AG04450 (cell line): ENCODE measurements at regions not wholly inside any gene's neighbourhood (a gene's known extent, or its start where the extent isn't known, plus 50 kb on each side); places are given as distances from the start of the nearest gene placed in this dataset.

ENCODE experiments used
- CTCF ChIA-PET: fragments of 300-600, 350-600 bp; formaldehyde crosslinking; extraction: SDS; loops from one replicate; lab custom pipeline; 2022; ENCODE audit warnings: antibody characterized with exemption, inconsistent platforms; lab: Charles Lee
- POLR2A ChIA-PET: fragments of 350-600 bp; formaldehyde crosslinking; extraction: SDS; loops from one replicate; lab custom pipeline; 2021; ENCODE audit warnings: antibody characterized with exemption, inconsistent platforms; lab: Yijun Ruan, JAX
- DNase-seq: peaks from one replicate; pipeline ENCODE4 v3.0.0-alpha.2; 2011; ENCODE audit warnings: low read depth, low spot score
- H3K27ac ChIP-seq: one replicate; pipeline ENCODE4 v1.5.1; 2012; ENCODE audit warnings: low read depth, low read length, control low read depth
- H3K27me3 ChIP-seq: one replicate; pipeline ENCODE4 v1.6.0; 2012; ENCODE audit warnings: low read length; ENCODE audit not compliant: control insufficient read depth, insufficient read depth
- H3K4me3 ChIP-seq: 2 replicates; pipeline ENCODE4 v1.5.1; 2011; ENCODE audit warnings: mild to moderate bottlenecking, low read depth, low read length, control low read depth
- H3K9me3 ChIP-seq: 2 replicates; pipeline ENCODE4 v1.5.1; 2012; ENCODE audit warnings: low read length; ENCODE audit not compliant: control insufficient read depth, insufficient read depth
- TF ChIP-seq, protein P1 (sequence below): IDR thresholded peaks from 2 replicates; pipeline ENCODE4 v1.5.1; 2011; ENCODE audit warnings: low read depth, low read length, control low read depth, inconsistent platforms

DNA sequence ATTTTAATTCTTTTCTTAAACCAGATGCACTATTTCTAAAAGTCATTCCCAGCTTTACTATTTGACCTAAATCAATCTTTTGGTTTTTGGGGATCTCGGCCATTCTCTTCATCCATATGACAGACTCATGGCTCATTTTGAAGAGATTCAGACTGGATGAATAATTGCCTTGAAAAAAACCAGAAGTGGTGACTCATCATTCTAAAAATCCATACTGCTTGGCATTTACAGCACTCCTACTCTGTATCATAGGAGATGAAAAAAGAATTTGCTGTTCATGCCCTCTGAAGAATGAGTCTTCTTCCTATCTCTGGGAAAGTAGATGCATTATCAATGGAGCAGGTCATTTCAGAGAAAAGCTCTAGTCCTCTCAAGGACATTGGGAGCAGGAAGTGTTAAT, 220.5 kb upstream of the RPS6KA3 start:
- H3K4me3 ChIP-seq: no peak overlapping the region
- ChIA-PET POLR2A (no interaction called here), CTCF (no interaction called here)
- H3K27ac ChIP-seq: no peak overlapping the region
- no peaks in the 10 kb centered on the region for H3K9me3 ChIP-seq
- DNase-seq: no peak
- no peaks in the 10 kb centered on the region for H3K27me3 ChIP-seq
- TF ChIP-seq, protein P1, sequence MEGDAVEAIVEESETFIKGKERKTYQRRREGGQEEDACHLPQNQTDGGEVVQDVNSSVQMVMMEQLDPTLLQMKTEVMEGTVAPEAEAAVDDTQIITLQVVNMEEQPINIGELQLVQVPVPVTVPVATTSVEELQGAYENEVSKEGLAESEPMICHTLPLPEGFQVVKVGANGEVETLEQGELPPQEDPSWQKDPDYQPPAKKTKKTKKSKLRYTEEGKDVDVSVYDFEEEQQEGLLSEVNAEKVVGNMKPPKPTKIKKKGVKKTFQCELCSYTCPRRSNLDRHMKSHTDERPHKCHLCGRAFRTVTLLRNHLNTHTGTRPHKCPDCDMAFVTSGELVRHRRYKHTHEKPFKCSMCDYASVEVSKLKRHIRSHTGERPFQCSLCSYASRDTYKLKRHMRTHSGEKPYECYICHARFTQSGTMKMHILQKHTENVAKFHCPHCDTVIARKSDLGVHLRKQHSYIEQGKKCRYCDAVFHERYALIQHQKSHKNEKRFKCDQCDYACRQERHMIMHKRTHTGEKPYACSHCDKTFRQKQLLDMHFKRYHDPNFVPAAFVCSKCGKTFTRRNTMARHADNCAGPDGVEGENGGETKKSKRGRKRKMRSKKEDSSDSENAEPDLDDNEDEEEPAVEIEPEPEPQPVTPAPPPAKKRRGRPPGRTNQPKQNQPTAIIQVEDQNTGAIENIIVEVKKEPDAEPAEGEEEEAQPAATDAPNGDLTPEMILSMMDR: no peak

DNA sequence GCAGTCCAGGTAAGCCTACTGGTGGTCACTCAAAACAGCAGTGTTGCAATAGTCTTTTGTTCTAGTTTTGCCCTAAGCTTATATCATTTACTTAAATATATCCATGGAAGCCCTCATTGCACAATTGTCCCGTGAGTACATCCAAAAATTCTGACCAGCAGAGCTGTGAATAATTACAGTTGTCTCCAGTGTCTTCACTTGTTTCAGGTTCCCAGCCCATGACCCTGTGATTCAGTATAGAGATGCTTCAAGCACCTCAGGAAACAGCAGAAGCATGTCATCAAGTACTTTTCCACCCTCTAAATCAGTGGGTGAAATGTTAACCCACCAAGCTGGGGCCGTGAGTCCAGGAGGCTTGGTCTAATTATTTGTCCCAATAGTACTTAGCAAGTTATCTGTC, 214.9 kb upstream of the RPS6KA3 start:
- no peak for DNase-seq
- CTCF ChIA-PET: no interaction called here
- TF ChIP-seq, protein P1: no peak

DNA sequence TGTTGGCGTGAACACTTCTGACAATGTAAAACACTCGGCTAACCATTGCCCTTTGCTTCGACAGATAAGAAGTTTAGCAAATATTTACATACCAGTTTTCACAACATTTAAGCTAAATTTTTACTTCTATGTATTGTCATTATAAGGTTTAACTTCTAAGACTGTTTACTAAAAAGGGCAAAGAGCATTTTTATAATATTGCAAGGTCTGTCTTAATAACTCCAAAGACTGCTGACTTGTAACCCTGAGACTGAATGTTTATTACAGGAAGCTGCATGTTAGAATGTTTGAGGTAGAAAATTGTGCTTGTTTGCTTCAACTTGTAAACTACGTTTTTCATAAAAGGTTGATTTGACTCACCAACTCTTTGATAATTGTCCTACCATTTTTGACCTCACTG, 213.2 kb upstream of the RPS6KA3 start:
- Histone ChIP-seq H3K4me3 (no peak overlapping the region), H3K27ac (no peak overlapping the region), H3K27me3 (no peaks in the 10 kb centered on the region), H3K9me3 (no peaks in the 10 kb centered on the region)
- CTCF ChIA-PET: no interaction called here
- TF ChIP-seq, protein P1: no peak
- DNase-seq: no peak
- POLR2A ChIA-PET: no interaction called here

More for the DNA sequence above, 214.9 kb upstream of the RPS6KA3 start:
- H3K27ac ChIP-seq: no peak overlapping the region
- no peaks in the 10 kb centered on the region for H3K9me3 ChIP-seq
- no peaks in the 10 kb centered on the region for H3K27me3 ChIP-seq
- POLR2A ChIA-PET: no interaction called here
- H3K4me3 ChIP-seq: no peak overlapping the region

DNA sequence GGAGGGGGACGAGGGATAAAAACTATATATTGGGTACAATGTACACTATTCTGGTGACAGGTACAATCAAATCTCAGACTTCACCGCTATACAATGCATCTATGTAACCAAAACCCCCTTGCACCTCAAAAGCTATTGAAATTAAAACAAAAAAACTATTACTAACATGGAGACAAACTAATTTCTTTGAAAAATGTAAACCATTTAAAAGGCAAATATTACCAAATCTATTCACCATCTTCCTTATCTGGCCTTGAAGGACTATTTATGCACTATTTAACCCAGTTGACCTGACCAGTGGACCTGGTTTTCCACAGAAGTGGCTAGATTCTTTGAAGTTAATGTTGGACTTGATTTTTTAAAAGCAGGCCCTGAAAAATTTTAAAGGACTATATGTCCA, 212.3 kb upstream of the RPS6KA3 start:
- ChIA-PET POLR2A (no interaction called here), CTCF (no interaction called here)
- no peak overlapping the region for H3K4me3 ChIP-seq
- no peak for DNase-seq
- TF ChIP-seq, protein P1: no peak
- H3K9me3 ChIP-seq: no peaks in the 10 kb centered on the region
- no peaks in the 10 kb centered on the region for H3K27me3 ChIP-seq
- H3K27ac ChIP-seq: no peak overlapping the region

DNA sequence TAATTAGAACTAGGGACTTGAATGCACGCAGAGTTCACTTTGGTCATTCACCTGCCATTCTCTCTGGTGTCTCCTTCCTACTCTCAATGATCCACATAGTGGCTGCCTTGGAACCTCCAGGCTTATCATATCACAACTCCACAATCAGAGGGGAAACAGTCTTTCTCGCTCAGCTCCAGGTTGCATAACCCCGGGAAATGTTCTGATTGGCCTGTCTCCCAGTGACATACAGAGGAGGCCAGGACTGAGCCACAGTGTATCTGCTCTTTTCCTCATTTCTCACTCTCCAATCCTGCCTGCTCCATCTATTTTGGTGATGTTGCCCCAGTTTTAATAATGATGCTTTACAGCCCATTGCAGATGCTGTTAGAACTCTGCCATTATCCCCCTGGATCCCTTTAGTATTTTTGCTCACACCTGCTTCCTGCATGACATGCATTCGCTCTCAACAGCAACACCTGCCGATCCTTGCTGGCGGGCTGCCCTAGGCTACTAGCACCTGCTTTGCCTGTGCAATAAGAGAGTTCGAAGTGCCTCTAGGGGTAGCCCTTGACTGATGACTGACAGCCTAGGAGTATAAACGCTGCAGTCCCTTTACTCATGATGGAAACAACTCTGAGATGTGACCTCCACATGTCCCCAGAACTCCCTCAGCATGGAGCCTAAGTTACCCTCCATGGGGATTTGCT, 211.3 kb upstream of the RPS6KA3 start:
- Histone ChIP-seq H3K27ac (no peak overlapping the region), H3K27me3 (no peaks in the 10 kb centered on the region), H3K4me3 (no peak overlapping the region), H3K9me3 (no peaks in the 10 kb centered on the region)
- no peak for DNase-seq
- ChIA-PET CTCF (no interaction called here), POLR2A (no interaction called here)
- TF ChIP-seq, protein P1: no peak
